Transverse colon (tissue), 3 donors: ENCODE measurements at regions not wholly inside any gene's neighbourhood (a gene's known extent, or its start where the extent isn't known, plus 50 kb on each side); places are given as distances from the start of the nearest gene placed in this dataset.

Source experiments
- POLR2A ChIP-seq: fragments of 450-650 bp; IDR thresholded peaks from one replicate; pipeline ENCODE4 v1.6.1; 2016; ENCODE audit warnings: antibody characterized with exemption, mild to moderate bottlenecking, moderate library complexity
- TF ChIP-seq, protein P1 (sequence below), 5 experiments: fragments of 200-600 bp in 3 of 5; fragments of 450-650 bp in 2 of 5; sonication (generic) in 3 of 5; IDR thresholded peaks; 1 replicate in 2 of 5; 2 replicates in 3 of 5; pipeline ENCODE4 v1.5.1; 2016 to 2017; ENCODE audit warnings: antibody characterized with exemption in 5 of 5, inconsistent platforms in 3 of 5, mild to moderate bottlenecking in 2 of 5, moderate library complexity in 1 of 5

DNA sequence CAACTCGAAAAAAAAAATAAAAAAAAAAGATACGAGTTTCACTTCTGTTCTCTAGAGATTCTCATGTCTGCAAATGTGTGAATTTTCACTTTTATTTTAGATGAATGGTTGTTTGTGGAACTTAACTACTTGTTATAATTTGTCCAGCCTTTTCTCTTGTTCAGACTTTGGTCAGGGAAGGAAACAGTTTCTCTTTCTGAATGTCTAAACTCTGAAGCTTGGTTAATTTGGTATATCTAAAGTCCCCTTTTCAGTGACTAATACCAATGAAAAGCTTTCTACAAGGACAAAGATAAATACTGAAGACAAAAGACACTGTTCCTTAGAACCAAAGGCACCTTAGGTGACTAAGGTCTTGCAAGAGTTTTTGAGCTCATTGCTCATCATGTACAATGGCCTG is 144.4 kb upstream of the PIEZO2 start:
- TF ChIP-seq, protein P1, sequence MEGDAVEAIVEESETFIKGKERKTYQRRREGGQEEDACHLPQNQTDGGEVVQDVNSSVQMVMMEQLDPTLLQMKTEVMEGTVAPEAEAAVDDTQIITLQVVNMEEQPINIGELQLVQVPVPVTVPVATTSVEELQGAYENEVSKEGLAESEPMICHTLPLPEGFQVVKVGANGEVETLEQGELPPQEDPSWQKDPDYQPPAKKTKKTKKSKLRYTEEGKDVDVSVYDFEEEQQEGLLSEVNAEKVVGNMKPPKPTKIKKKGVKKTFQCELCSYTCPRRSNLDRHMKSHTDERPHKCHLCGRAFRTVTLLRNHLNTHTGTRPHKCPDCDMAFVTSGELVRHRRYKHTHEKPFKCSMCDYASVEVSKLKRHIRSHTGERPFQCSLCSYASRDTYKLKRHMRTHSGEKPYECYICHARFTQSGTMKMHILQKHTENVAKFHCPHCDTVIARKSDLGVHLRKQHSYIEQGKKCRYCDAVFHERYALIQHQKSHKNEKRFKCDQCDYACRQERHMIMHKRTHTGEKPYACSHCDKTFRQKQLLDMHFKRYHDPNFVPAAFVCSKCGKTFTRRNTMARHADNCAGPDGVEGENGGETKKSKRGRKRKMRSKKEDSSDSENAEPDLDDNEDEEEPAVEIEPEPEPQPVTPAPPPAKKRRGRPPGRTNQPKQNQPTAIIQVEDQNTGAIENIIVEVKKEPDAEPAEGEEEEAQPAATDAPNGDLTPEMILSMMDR (IDR thresholded peaks at IDR 0.05), result no peak
- no peak for TF ChIP-seq POLR2A
